22Rv1 (cell line): ENCODE measurements at regions not wholly inside any gene's neighbourhood (a gene's known extent, or its start where the extent isn't known, plus 50 kb on each side); places are given as distances from the start of the nearest gene placed in this dataset.

Source experiments
- ZFX ChIP-seq: fragments of 450-650 bp; IDR thresholded peaks from 2 replicates; pipeline ENCODE4 v1.6.1; 2017; ENCODE audit warnings: antibody characterized with exemption, borderline replicate concordance
- TF ChIP-seq, protein P1 (sequence below): fragments of 450-650 bp; IDR thresholded peaks from 2 replicates; pipeline ENCODE4 v1.5.1; 2017; ENCODE audit warnings: mild to moderate bottlenecking

DNA sequence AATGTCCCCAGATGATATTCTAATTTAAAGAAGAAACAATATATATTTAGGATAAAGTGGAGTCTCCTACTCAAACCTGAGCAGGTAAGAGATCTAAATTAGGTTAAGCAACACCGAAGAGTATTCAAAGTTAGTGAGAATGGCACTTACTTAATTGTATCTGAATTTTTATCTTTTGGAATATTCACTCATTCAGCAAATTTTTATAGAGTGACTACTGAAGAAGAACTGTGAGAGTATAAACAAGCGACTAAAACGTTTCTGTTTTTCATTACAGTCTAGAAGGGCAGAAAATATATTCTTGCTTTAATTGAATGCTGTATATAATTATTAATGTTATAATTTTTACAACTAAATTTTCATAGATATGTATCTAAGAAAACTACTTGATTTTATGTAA lies 567.7 kb upstream of the TBL1XR1 start:
- TF ChIP-seq, protein P1, sequence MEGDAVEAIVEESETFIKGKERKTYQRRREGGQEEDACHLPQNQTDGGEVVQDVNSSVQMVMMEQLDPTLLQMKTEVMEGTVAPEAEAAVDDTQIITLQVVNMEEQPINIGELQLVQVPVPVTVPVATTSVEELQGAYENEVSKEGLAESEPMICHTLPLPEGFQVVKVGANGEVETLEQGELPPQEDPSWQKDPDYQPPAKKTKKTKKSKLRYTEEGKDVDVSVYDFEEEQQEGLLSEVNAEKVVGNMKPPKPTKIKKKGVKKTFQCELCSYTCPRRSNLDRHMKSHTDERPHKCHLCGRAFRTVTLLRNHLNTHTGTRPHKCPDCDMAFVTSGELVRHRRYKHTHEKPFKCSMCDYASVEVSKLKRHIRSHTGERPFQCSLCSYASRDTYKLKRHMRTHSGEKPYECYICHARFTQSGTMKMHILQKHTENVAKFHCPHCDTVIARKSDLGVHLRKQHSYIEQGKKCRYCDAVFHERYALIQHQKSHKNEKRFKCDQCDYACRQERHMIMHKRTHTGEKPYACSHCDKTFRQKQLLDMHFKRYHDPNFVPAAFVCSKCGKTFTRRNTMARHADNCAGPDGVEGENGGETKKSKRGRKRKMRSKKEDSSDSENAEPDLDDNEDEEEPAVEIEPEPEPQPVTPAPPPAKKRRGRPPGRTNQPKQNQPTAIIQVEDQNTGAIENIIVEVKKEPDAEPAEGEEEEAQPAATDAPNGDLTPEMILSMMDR = no peak
- no peak for TF ChIP-seq ZFX
